GM12878 (cell line): ENCODE measurements at regions not wholly inside any gene's neighbourhood (a gene's known extent, or its start where the extent isn't known, plus 50 kb on each side); places are given as distances from the start of the nearest gene placed in this dataset.

Experiments
- ATAC-seq: fragments of 200-7000 bp; cut with Tn5 transposase; 3 replicates; pipeline ENCODE4 v1.9.1; 2020; ENCODE audit warnings: mild to moderate bottlenecking, moderate library complexity
- BruUV-seq: library from RNA; stranded (reverse); fragments of 400-500 nt; replicated peaks from 2 replicates; lab custom pipeline; 2021; lab: Mats Ljungman, UMichigan
- CTCF ChIA-PET: fragments of 300-600 bp; sonication (Branson Sonifier 250); formaldehyde crosslinking; extraction: SDS; loops from one replicate; lab custom pipeline; 2021; ENCODE audit warnings: inconsistent platforms; lab: Yijun Ruan, JAX
- POLR2A ChIA-PET: fragments of 350-600 bp; formaldehyde crosslinking; extraction: SDS; loops from one replicate; lab custom pipeline; 2021; ENCODE audit warnings: inconsistent platforms; lab: Charles Lee
- RAD21 ChIA-PET: fragments of 300-600 bp; sonication (Branson Sonifier 250); formaldehyde crosslinking; loops from one replicate; lab custom pipeline; 2023; ENCODE audit warnings: antibody characterized with exemption; ENCODE audit not compliant: unreplicated experiment; lab: Charles Lee
- SMC1A ChIA-PET: fragments of 300-600 bp; sonication (Branson Sonifier 250); formaldehyde crosslinking; loops from one replicate; lab custom pipeline; 2023; ENCODE audit not compliant: unreplicated experiment, uncharacterized antibody; lab: Charles Lee
- DNase-seq: peaks from one replicate; pipeline ENCODE4 v3.0.0-alpha.2; 2011; ENCODE audit warnings: low read depth, low spot score
- FAIRE-seq: peaks from 3 replicates; lab custom pipeline; 2011; peaks lifted over from hg19 to GRCh38; lab: Jason Lieb, UNC
- H2AFZ ChIP-seq: 2 replicates; pipeline ENCODE4 v1.6.0; 2011; ENCODE audit warnings: low read depth, low read length, control low read depth; ENCODE audit not compliant: control insufficient read depth
- H3K27ac ChIP-seq: 2 replicates; pipeline ENCODE4 v1.5.1; 2011; ENCODE audit warnings: control low read depth; ENCODE audit not compliant: control insufficient read depth, insufficient read depth
- H3K27me3 ChIP-seq, 2 experiments: replicated peaks in 1 of 2; 2 replicates each; pipeline versions ENCODE4 v1.6.0 to v1.6.1; 2011; ENCODE audit warnings: low read length in 1 of 2; ENCODE audit not compliant: control insufficient read depth in 2 of 2, insufficient read depth in 2 of 2
- H3K36me3 ChIP-seq, 2 experiments: 2 replicates each; pipeline ENCODE4 v1.5.1; 2011; ENCODE audit warnings: low read length in 1 of 2; ENCODE audit not compliant: control insufficient read depth in 2 of 2, insufficient read depth in 2 of 2
- H3K4me1 ChIP-seq: 2 replicates; pipeline ENCODE4 v1.6.1; 2011; ENCODE audit warnings: mild to moderate bottlenecking, low read length, moderate library complexity, mixed read lengths; ENCODE audit not compliant: control insufficient read depth, insufficient read depth
- H3K4me2 ChIP-seq: 2 replicates; pipeline ENCODE4 v1.6.0; 2011; ENCODE audit warnings: control low read depth; ENCODE audit not compliant: control insufficient read depth, insufficient read depth
- H3K4me3 ChIP-seq: fragments of 200-600 bp; sonication (generic); 2 replicates; pipeline ENCODE4 v1.5.1; 2016
- H3K79me2 ChIP-seq: 2 replicates; pipeline ENCODE4 v1.6.0; 2011; ENCODE audit warnings: low read length; ENCODE audit not compliant: control insufficient read depth, insufficient read depth
- H3K9ac ChIP-seq: 2 replicates; pipeline ENCODE4 v1.8.0; 2011; ENCODE audit warnings: low read length, control low read depth, mixed read lengths; ENCODE audit not compliant: control insufficient read depth, insufficient read depth
- H3K9me3 ChIP-seq: replicated peaks from 3 replicates; pipeline ENCODE4 v1.5.1; 2011; ENCODE audit warnings: mild to moderate bottlenecking, low read length; ENCODE audit not compliant: control insufficient read depth, insufficient read depth
- H4K20me1 ChIP-seq: 2 replicates; pipeline ENCODE4 v1.6.0; 2011; ENCODE audit not compliant: control insufficient read depth, insufficient read depth
- GABPA ChIP-seq: IDR thresholded peaks from 2 replicates; pipeline ENCODE4 v1.6.1; 2014; ENCODE audit warnings: antibody characterized with exemption, low read depth, mild to moderate bottlenecking, inconsistent platforms
- KLF5 ChIP-seq: fragments of 450-650 bp; IDR thresholded peaks from 2 replicates; pipeline ENCODE4 v1.6.1; 2014; ENCODE audit warnings: mild to moderate bottlenecking; ENCODE audit not compliant: partially characterized antibody
- MTA2 ChIP-seq: fragments of 450-650 bp; IDR thresholded peaks from 2 replicates; pipeline ENCODE4 v1.6.1; 2016; ENCODE audit warnings: low read depth, mild to moderate bottlenecking, moderate library complexity
- PAX5 ChIP-seq: IDR thresholded peaks from 2 replicates; pipeline ENCODE4 v1.6.1; 2011; ENCODE audit warnings: low read depth, low read length, borderline replicate concordance
- POLR2AphosphoS5 ChIP-seq: IDR thresholded peaks from 2 replicates; pipeline ENCODE4 v1.6.1; 2011; ENCODE audit warnings: mild to moderate bottlenecking, low read length, inconsistent platforms
- RAD51 ChIP-seq: fragments of 450-650 bp; IDR thresholded peaks from 2 replicates; pipeline ENCODE4 v1.6.1; 2016; ENCODE audit warnings: moderate library complexity, mild to moderate bottlenecking, inconsistent platforms
- TCF12 ChIP-seq: IDR thresholded peaks from 2 replicates; pipeline ENCODE4 v1.6.1; 2011; ENCODE audit warnings: low read depth, mild to moderate bottlenecking, low read length
- TCF3 ChIP-seq: IDR thresholded peaks from 2 replicates; pipeline ENCODE4 v1.6.1; 2012; ENCODE audit warnings: low read depth, mild to moderate bottlenecking, low read length, borderline replicate concordance; ENCODE audit not compliant: insufficient read depth
- WGBS: methylation state at CpG from one replicate; pipeline ENCODE4 v1.1.6; 2016; ENCODE audit warnings: low lambda C conversion rate; ENCODE audit not compliant: insufficient replicate concordance, insufficient coverage; ENCODE audit errors: missing lambda C conversion rate; 5-methylcytosine and 5-hydroxymethylcytosine counted together
- in situ Hi-C: fragments of 300-500 bp; cut with MboI; formaldehyde crosslinking; loops from 9 replicates; pipeline ENCODE4 v1.14.3; 2018; ENCODE audit warnings: mixed read lengths
- intact Hi-C: fragments of 100-400 bp; cut with micrococcal nuclease; formaldehyde crosslinking; loops from one replicate; pipeline ENCODE4 v1.14.2; 2022; ENCODE audit not compliant: unreplicated experiment
- TF ChIP-seq, protein P1 (sequence below): IDR thresholded peaks from 2 replicates; pipeline ENCODE4 v1.6.1; 2011; ENCODE audit warnings: borderline replicate concordance, low read depth, mild to moderate bottlenecking, moderate library complexity, mixed read lengths, low read length; ENCODE audit not compliant: insufficient read depth; ENCODE audit errors: extremely low read length
- TF ChIP-seq, protein P2 (sequence below): IDR thresholded peaks from 2 replicates; pipeline ENCODE4 v1.6.1; 2011; ENCODE audit warnings: borderline replicate concordance, low read depth, mild to moderate bottlenecking, moderate library complexity, low read length; ENCODE audit not compliant: insufficient read depth, poor library complexity, severe bottlenecking
- TF ChIP-seq, protein P3 (sequence below): IDR thresholded peaks from 2 replicates; pipeline ENCODE4 v1.6.1; 2012; ENCODE audit warnings: mild to moderate bottlenecking, low read depth, low read length

DNA sequence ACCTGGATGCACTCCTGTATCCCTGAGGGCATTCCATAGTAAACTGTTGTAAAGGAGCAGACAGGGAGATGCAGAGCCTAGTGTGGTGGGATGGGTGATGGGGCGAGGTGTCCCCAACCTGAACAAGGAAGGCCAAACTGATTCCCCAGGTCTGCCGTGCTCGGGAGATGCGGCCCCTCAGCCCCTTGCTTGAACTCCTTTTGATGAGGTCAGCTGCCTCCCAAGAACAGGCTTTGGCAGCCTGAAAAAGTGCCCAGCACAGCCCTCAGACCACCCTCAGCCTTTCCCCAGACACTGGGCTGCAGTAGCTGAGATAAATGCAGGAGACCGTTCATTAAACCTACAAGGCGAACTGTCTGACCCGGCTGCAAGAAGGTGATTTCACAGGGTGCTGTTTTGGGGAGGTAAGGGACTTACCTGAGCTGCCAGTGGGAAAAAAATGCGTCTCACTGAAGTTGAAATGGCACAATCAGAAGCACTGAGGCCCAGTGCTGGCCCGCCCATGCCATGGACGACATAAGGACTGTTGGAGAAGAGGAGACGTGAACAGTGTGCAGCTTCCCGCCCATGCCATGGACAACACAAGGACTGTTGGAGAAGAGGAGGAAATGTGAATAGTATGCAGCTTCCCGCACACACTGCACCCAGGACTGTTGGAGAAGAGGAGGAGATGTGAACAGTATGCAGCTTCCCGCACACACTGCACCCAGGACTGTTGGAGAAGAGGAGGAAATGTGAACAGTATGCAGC lies 148.4 kb upstream of the FAM20C start:
- H3K4me1 ChIP-seq: no peaks in the 10 kb centered on the region
- no peak overlapping the region for H2AFZ ChIP-seq
- no peak overlapping the region for H3K27ac ChIP-seq
- 50% methylated on average over 14 of the region's 14 CpGs for WGBS
- DNase-seq (no peak), FAIRE-seq (peak; percentile 23), ATAC-seq (no peak)
- no peaks in the 10 kb centered on the region for H4K20me1 ChIP-seq
- POLR2A ChIA-PET: no interaction called here
- no peaks in the 10 kb centered on the region for H3K9me3 ChIP-seq
- no peak overlapping the region for H3K4me3 ChIP-seq
- BruUV-seq: no TSS peak
- no peaks in the 10 kb centered on the region for H3K79me2 ChIP-seq
- RAD21 ChIA-PET: no interaction called here
- no peaks in the 10 kb centered on the region for H3K36me3 ChIP-seq
- in situ Hi-C loops: no loop called here
- no peaks in the 10 kb centered on the region for H3K27me3 ChIP-seq
- no peak overlapping the region for H3K9ac ChIP-seq
- H3K4me2 ChIP-seq: no peak overlapping the region
- CTCF ChIA-PET: no interaction called here
- SMC1A ChIA-PET: no interaction called here
- intact Hi-C loops: no loop called here
- TF ChIP-seq, protein P1, sequence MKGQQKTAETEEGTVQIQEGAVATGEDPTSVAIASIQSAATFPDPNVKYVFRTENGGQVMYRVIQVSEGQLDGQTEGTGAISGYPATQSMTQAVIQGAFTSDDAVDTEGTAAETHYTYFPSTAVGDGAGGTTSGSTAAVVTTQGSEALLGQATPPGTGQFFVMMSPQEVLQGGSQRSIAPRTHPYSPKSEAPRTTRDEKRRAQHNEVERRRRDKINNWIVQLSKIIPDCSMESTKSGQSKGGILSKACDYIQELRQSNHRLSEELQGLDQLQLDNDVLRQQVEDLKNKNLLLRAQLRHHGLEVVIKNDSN: no peak
- no peak for TF ChIP-seq POLR2AphosphoS5
- TF ChIP-seq GABPA: no peak
- TF ChIP-seq MTA2: no peak
- TF ChIP-seq PAX5: no peak
- no peak for TF ChIP-seq RAD51

DNA sequence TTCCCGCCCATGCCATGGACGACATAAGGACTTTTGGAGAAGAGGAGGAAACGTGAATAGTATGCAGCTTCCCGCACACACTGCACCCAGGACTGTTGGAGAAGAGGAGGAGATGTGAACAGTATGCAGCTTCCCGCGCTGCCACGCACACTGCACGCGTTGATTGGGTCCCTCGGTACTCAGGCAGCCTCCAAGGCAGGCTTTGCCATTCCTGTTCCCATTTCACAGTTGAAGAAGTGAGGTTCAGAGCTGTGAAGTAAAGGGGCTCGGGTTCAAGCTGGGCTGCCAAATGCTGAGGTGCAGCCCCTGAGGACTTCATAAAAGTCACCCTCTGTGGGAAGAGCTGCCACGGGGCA lies 147.9 kb upstream of the FAM20C start:
- no peak overlapping the region for H3K27ac ChIP-seq
- ChIA-PET SMC1A (no interaction called here), POLR2A (no interaction called here), RAD21 (no interaction called here), CTCF (no interaction called here)
- H3K9me3 ChIP-seq: no peaks in the 10 kb centered on the region
- H2AFZ ChIP-seq: no peak overlapping the region
- 18% methylated on average over 12 of the region's 12 CpGs for WGBS
- H3K36me3 ChIP-seq: no peaks in the 10 kb centered on the region
- DNase-seq: no peak
- no peak overlapping the region for H3K9ac ChIP-seq
- H3K27me3 ChIP-seq: no peaks in the 10 kb centered on the region
- H3K4me3 ChIP-seq: no peak overlapping the region
- H4K20me1 ChIP-seq: no peaks in the 10 kb centered on the region
- FAIRE-seq: no peak
- intact Hi-C loops: no loop called here
- no peaks in the 10 kb centered on the region for H3K4me1 ChIP-seq
- BruUV-seq: no TSS peak
- H3K4me2 ChIP-seq: no peak overlapping the region
- in situ Hi-C loops: no loop called here
- no peak for ATAC-seq
- no peaks in the 10 kb centered on the region for H3K79me2 ChIP-seq
- TF ChIP-seq, protein P2, sequence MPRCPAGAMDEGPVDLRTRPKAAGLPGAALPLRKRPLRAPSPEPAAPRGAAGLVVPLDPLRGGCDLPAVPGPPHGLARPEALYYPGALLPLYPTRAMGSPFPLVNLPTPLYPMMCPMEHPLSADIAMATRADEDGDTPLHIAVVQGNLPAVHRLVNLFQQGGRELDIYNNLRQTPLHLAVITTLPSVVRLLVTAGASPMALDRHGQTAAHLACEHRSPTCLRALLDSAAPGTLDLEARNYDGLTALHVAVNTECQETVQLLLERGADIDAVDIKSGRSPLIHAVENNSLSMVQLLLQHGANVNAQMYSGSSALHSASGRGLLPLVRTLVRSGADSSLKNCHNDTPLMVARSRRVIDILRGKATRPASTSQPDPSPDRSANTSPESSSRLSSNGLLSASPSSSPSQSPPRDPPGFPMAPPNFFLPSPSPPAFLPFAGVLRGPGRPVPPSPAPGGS: no peak
- TF ChIP-seq, protein P3, sequence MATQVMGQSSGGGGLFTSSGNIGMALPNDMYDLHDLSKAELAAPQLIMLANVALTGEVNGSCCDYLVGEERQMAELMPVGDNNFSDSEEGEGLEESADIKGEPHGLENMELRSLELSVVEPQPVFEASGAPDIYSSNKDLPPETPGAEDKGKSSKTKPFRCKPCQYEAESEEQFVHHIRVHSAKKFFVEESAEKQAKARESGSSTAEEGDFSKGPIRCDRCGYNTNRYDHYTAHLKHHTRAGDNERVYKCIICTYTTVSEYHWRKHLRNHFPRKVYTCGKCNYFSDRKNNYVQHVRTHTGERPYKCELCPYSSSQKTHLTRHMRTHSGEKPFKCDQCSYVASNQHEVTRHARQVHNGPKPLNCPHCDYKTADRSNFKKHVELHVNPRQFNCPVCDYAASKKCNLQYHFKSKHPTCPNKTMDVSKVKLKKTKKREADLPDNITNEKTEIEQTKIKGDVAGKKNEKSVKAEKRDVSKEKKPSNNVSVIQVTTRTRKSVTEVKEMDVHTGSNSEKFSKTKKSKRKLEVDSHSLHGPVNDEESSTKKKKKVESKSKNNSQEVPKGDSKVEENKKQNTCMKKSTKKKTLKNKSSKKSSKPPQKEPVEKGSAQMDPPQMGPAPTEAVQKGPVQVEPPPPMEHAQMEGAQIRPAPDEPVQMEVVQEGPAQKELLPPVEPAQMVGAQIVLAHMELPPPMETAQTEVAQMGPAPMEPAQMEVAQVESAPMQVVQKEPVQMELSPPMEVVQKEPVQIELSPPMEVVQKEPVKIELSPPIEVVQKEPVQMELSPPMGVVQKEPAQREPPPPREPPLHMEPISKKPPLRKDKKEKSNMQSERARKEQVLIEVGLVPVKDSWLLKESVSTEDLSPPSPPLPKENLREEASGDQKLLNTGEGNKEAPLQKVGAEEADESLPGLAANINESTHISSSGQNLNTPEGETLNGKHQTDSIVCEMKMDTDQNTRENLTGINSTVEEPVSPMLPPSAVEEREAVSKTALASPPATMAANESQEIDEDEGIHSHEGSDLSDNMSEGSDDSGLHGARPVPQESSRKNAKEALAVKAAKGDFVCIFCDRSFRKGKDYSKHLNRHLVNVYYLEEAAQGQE: no peak
- TF ChIP-seq TCF12 (no peak), TCF3 (no peak), KLF5 (no peak)
